NCI-H226 (cell line): ENCODE measurements at regions not wholly inside any gene's neighbourhood (a gene's known extent, or its start where the extent isn't known, plus 50 kb on each side); places are given as distances from the start of the nearest gene placed in this dataset.

Source experiments
- DNase-seq: peaks from one replicate; pipeline ENCODE4 v3.0.0-alpha.2; 2015

DNA sequence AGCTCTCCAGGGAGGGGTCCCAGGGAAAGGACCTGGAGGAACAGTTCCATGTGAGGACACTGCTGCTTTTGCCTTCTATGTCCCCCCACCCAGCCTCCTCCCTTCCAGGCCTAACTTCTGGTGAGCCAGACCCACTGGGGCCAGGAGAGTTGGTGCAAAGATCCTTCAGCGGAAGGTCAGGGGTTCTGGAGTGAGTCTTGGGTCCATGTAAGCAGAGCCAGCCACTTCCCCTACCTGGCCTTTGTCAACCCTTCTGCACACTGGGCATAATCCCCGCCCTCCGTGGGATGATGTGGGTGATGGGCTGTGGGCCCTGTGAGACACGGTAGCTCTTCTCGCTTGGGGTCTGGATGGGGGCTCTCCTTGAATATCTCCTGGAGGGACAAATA, 76.9 kb downstream of the RHOB start:
- no peak for DNase-seq

GRCh38 chr2:20524412-20525040, 77.7 kb downstream of the RHOB start:
- DNase-seq, result no peak

DNA sequence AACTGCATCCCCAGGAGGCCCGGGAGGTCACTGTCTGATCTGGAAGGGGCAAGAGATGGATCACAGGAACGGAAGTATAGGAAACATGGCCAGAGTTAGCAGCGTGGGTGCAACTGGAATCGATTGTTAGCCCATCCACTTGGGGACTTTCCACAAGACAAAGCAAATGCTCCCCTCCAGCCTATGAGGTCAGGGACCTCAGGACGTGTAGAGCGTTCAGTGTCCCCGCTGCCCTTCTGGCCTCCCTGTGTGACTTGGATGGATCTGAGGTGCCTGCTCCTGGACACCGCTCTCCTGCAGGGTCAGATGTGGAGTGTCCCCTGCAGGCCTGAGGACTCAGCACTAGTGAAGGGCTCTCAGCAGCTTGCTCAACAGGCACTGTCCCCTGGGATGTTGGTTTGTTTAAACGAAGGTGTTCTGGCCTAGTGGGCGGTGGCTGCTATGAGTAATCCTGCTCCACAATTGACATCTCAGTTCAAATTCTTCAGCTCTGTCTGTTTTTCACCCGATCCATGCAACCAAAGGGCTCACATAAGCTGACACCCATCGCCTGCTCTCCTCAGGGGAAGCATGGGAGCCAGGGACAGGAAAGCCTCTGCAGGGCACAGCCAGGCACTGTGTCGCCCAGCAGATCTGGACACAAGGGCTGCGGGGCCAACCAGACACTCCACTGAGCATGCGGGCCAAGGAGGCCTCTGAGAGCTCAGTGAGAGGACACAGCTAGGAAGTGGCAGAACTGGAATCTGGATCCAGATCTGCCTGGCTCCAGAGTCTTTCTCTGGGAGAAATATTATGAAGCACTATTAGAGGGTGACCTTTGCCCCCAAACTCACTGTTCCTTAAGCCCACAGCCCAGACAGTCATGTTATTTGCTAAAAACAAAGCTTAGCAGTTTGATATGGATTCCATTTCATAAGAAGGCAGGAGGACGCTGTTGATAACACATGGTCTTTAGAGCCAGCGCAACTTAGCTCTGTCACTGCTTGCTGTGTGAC, 78.5 kb downstream of the RHOB start:
- no peak for DNase-seq

DNA sequence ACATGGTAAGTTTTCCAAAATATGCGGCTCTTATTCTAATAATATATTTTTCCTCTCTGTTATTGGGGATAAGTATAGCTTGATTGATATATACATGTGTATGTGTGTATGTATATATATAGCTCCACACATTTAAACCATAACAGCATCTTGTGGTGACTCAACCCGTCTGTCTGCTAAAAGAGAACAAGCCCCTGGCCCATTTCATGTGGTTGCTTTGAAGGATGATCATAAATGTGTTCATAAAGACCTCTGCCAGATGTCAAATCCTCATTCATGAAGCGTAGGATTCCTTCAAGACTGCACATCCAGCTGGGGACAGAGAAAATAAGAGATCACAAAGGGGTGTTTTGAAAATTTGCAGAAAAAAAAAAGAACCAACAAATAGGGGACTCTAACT, 79.3 kb downstream of the RHOB start:
- no peak for DNase-seq

DNA sequence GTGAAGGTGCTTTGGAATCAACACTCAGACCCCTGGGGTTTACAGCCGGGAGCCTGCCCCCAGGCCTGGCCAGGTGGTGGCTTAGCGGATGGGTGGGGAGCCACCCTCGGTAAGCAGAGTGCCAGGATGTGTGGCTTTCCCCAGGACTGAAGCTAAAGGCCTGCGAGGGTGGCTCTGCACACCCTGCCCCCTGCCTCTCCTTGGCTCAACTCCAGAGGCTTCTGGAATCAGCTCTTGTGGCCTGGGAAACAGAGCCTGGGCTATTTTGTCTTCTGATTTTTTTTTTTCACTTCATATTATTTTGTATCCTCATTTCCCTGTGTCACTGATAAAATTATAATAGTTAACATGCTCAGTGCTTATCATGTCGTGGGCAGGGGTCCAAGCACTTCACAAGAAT, 79.8 kb downstream of the RHOB start:
- DNase-seq, result no peak

GRCh38 chr2:20528713-20529112, 81.8 kb downstream of the RHOB start:
- no peak for DNase-seq

- DNase-seq, result no peak
Measured at GRCh38 chr2:20530520-20530919, 83.6 kb downstream of the RHOB start.

DNA sequence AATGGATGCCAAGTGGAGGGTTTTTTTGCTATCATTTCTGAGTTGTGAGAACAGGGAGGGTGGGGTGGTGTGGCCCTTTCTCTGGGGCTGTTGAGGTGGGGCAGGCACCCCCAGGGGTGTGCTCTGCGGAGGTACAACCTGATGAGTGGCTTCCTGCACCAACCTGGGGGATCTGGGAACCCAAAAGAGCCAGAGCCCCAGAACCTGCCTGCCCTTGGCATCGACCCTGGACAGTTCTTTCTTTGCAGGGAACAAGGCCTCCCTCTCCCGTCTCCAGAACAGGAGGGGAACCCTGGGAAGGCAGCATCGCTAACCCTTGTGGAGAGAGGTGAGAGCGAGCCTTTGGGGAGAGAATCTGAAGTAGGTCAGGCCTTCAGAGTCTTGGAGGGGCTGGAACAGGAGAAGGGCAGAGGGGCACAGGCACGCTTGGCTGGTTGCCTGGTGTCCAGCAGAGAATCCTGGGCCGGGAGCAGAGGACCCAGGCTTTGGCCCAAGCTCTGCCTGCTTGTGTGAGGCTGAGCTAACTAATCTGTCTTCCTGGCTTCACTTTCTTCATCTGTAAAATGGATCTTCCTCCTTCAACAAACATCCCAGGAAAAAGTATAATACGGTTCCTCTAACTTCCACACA, 84.9 kb downstream of the RHOB start:
- no peak for DNase-seq

DNA sequence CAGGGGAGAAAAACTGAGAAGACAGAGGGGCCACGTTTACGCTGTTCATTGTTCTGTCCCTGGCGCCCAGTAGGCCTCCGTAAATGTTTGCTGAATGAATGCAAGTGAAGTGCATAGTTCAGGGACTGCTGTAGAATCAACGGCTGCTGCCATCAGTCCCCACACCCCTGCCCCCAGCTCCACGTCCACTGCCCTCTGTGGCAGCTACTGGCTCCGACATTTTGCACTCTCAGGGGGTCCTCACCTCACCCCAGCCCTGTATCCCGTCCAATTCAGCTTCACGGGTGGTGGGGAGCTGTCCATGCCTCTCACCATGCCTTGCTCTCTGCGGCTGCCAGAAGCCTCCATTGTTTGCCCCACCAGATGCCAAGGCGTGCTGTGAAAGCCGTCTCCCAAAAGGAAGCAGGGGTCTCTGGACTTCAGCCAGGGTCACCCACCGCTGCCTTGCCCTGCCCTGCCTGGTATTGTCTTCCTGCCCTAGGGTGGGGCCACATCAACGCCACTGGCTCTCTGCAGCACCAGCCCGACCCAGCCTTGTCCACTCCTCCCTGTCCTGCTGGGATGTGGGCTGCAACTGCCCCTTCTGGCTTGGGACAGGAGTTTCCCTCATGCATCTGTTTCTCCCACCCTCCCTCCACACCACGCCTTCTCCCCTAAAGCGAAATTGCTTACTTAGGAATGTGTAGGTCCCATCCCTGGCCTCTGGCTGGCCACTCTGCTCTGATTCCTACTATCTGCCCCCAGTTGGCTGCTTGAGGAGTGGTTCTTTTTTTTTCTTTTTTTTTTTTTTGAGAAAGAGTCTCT, 86.0 kb downstream of the RHOB start:
- DNase-seq, result peak; percentile 14

DNA sequence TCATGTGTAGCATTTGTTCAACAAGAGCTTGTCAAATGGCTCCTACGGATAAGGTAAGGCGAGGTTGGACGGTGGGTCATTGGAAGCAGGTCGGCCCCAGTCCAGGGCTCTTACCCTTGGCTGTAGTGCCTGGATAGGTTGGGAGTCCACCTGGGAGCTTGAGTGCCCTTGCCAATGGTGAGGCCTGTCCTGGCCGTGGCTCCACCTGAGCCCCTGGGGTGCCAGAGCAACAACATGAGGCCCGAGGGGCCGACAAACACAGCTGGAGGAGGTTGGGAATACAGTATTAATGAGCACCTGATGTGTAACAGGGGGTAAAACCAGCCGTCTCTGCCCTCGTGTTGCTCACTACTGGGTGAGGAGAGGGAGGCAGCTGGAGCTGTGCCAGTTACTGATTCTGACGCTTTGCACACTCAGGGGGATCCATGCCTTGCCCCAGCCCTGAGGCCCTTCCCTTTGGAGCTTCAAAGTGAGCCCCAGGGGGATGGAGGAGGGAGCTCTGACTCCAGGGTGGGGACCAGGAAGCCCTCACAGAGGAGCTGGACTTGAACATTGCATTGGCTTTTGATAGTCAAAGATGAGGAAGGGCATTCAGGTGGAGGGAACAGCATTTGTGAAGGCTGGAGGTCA, 87.2 kb downstream of the RHOB start:
- no peak for DNase-seq

GRCh38 chr2:20534913-20535801, 88.3 kb downstream of the RHOB start:
- DNase-seq, result no peak

- DNase-seq, result no peak
Measured at GRCh38 chr2:20536619-20537422, 89.9 kb downstream of the RHOB start.

DNA sequence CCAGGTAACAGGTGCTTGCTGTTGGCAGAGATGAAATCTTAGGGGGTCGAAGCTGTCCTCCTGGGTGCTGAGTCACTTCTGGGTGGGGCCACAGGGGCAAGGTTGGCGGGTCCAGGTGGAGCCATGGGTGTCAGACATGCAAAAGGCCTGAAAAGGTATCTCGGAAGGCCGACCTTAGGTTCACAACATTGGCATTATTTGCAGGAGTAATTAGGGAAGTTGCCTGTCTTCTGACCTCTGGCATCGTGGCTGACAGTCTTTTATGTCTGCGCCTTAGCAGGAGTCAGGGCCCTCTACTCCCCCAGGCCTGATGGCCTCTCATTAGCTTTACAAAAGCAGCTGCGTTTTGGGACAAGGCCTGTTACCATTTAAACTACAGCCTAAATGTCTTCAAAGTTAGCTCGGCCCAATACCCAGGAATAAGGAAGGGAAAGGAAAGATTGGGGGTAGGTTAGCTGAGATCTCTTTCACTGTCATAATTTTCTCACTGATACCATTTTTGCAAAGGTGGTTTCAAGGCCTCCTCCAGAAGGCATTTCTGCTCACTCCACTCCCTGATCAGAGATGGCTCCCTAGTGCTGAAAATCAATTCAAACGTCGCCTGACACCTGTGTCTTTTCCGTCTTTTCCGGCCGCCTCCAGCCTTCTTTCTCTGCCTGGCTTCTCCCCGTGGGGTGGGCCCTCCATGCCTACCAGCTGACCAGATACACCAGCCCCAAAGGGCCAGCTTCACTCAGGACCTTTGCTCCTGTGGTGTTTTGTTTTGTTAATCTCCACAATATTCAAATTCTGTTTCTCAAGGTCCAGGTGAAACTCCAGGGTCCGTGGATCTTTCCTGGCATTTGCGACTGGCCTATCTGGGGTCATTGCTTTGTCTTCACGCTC, 90.8 kb downstream of the RHOB start:
- no peak for DNase-seq

- DNase-seq, result no peak
Measured at GRCh38 chr2:20538308-20539132, 91.6 kb downstream of the RHOB start.

DNA sequence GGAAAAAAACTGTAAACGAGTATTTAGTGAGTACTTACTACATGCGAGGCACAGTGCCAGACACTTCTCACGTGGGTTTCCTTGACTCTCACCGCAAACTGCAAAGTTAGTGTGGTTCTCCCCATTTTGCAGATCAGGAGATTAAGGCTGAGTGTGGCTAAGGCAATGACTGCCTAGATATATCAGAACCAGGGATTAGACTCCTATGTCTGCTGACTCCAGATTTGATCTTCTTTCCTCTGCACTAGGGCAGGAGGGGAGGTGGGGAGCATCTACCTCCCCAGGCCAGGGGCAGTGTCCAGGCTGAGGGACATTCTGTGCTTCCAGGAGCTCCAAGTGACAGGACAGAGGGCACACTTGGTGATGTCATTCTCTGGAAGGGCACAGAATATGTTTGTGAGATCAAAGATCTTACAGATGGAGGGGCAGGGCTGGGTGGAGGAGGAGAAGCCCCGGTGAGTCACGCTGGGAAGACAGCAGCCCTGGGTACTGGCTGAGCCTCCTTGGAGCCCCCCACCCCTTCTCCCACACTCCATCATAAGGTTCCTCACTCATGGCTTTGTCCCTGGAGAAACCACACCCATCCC, 92.4 kb downstream of the RHOB start:
- no peak for DNase-seq

- no peak for DNase-seq
Measured at GRCh38 chr2:20539776-20540586, 93.1 kb downstream of the RHOB start.

DNA sequence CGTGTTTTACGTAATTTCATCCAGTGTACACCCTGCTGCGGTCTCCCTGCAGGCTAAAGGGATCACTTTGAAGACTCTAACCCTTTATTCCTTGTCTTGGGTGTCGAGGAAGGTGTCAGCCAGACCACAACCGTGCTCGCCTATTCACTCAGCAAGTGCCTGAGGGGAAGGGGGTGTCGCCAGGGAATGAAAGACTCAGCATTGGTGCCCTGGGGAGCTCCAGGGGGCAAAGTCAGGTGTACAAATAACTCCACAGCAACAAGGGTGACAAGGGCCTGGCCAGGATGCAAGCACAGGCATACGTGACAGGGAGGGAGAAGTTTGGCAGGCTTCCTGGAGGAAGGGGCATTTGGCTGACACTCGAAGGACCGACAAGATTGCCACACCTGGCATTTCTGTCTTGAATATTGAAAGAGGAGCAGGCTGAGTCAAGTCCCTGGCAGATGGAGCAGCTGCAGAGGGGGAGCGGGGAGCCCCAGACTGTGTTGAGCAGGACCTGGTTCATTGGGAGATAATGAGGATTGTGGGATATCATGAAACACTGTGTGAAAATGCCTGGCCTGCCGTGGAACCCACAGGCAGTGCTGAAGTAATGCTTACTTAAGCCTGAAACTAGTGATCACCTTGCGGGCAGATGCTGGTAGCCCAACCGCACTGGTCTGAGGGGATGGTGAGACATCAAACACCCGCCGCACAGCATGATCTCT, 93.9 kb downstream of the RHOB start:
- no peak for DNase-seq
